H9 (cell line): ENCODE measurements at regions not wholly inside any gene's neighbourhood (a gene's known extent, or its start where the extent isn't known, plus 50 kb on each side); places are given as distances from the start of the nearest gene placed in this dataset.

Experiments
- DNase-seq: peaks from one replicate; pipeline ENCODE4 v3.0.0-alpha.2; 2017
- H2AFZ ChIP-seq: one replicate; pipeline ENCODE4 v1.6.1; 2013; ENCODE audit warnings: mild to moderate bottlenecking, low read length, control low read depth, moderate library complexity
- H2AK5ac ChIP-seq: 2 replicates; pipeline ENCODE4 v1.6.1; 2013; ENCODE audit warnings: low read length, control low read depth, mixed read lengths; ENCODE audit not compliant: insufficient read length
- H2BK120ac ChIP-seq: one replicate; pipeline ENCODE4 v1.6.1; 2013; ENCODE audit warnings: low read depth, mild to moderate bottlenecking, low read length, control low read depth, inconsistent platforms; ENCODE audit not compliant: poor library complexity, severe bottlenecking
- H2BK12ac ChIP-seq: 2 replicates; pipeline ENCODE4 v1.6.1; 2013; ENCODE audit warnings: low read length, control low read depth, mixed read lengths, low read depth; ENCODE audit not compliant: insufficient read length
- H2BK15ac ChIP-seq: 2 replicates; pipeline ENCODE4 v1.6.1; 2013; ENCODE audit warnings: low read depth, low read length, control low read depth
- H2BK20ac ChIP-seq: one replicate; pipeline ENCODE4 v1.6.1; 2013; ENCODE audit warnings: low read depth, mild to moderate bottlenecking, low read length, control low read depth, inconsistent platforms; ENCODE audit not compliant: poor library complexity, severe bottlenecking
- H2BK5ac ChIP-seq: 2 replicates; pipeline ENCODE4 v1.6.1; 2013; ENCODE audit warnings: low read length, control low read depth, mixed read lengths; ENCODE audit not compliant: insufficient read length
- H3K14ac ChIP-seq: 2 replicates; pipeline ENCODE4 v1.6.1; 2013; ENCODE audit warnings: low read length, control low read depth; ENCODE audit not compliant: insufficient read depth
- H3K18ac ChIP-seq: 2 replicates; pipeline ENCODE4 v1.6.1; 2013; ENCODE audit warnings: low read depth, mild to moderate bottlenecking, mixed read lengths, low read length, control low read depth; ENCODE audit not compliant: insufficient read length
- H3K23ac ChIP-seq: 2 replicates; pipeline ENCODE4 v1.6.1; 2013; ENCODE audit warnings: low read length, control low read depth, mixed read lengths, low read depth; ENCODE audit not compliant: insufficient read length
- H3K23me2 ChIP-seq: 2 replicates; pipeline ENCODE4 v1.6.1; 2013; ENCODE audit warnings: low read depth, mild to moderate bottlenecking, mixed read lengths, low read length, control low read depth; ENCODE audit not compliant: insufficient read length, poor library complexity, severe bottlenecking
- H3K27ac ChIP-seq: 2 replicates; pipeline ENCODE4 v1.5.1; 2013; ENCODE audit warnings: low read length, control low read depth, mixed read lengths, low read depth; ENCODE audit not compliant: insufficient read length
- H3K27me3 ChIP-seq: 2 replicates; pipeline ENCODE4 v1.6.1; 2013; ENCODE audit warnings: low read length, control low read depth, inconsistent platforms; ENCODE audit not compliant: insufficient read depth
- H3K4ac ChIP-seq: 2 replicates; pipeline ENCODE4 v1.6.1; 2013; ENCODE audit warnings: low read depth, mild to moderate bottlenecking, control low read depth, inconsistent platforms, low read length, moderate library complexity
- H3K4me1 ChIP-seq: 2 replicates; pipeline ENCODE4 v1.6.1; 2013; ENCODE audit warnings: low read length, control low read depth, inconsistent platforms; ENCODE audit not compliant: insufficient read depth
- H3K4me2 ChIP-seq: 2 replicates; pipeline ENCODE4 v1.6.1; 2013; ENCODE audit warnings: low read length, control low read depth, mixed read lengths; ENCODE audit not compliant: insufficient read length, insufficient read depth
- H3K56ac ChIP-seq: 2 replicates; pipeline ENCODE4 v1.6.1; 2013; ENCODE audit warnings: low read depth, mild to moderate bottlenecking, mixed read lengths, low read length, control low read depth; ENCODE audit not compliant: insufficient read length
- H3K79me1 ChIP-seq: 2 replicates; pipeline ENCODE4 v1.6.1; 2013; ENCODE audit warnings: low read depth, mild to moderate bottlenecking, moderate library complexity, low read length, control low read depth, inconsistent platforms; ENCODE audit not compliant: insufficient read depth, poor library complexity, severe bottlenecking
- H3K79me2 ChIP-seq: 2 replicates; pipeline ENCODE4 v1.6.1; 2013; ENCODE audit warnings: low read length, control low read depth, inconsistent platforms; ENCODE audit not compliant: insufficient read depth
- H3K9ac ChIP-seq: 2 replicates; pipeline ENCODE4 v1.6.1; 2013; ENCODE audit warnings: low read length, control low read depth, mixed read lengths; ENCODE audit not compliant: insufficient read length; ENCODE audit errors: extremely low read depth
- H3K9me3 ChIP-seq: one replicate; pipeline ENCODE4 v1.6.1; 2013; ENCODE audit warnings: low read depth, low read length, inconsistent platforms; ENCODE audit not compliant: control insufficient read depth
- H3T11ph ChIP-seq: one replicate; pipeline ENCODE4 v1.6.1; 2013; ENCODE audit warnings: mild to moderate bottlenecking, low read length, control low read depth, inconsistent platforms
- H4K20me1 ChIP-seq: one replicate; pipeline ENCODE4 v1.6.1; 2013; ENCODE audit not compliant: control insufficient read depth, insufficient read length, insufficient read depth
- H4K5ac ChIP-seq: 2 replicates; pipeline ENCODE4 v1.6.1; 2013; ENCODE audit warnings: low read depth, mild to moderate bottlenecking, mixed read lengths, low read length, control low read depth; ENCODE audit not compliant: insufficient read length
- H4K8ac ChIP-seq: replicated peaks from 2 replicates; pipeline ENCODE4 v1.6.1; 2013; ENCODE audit warnings: low read length, control low read depth, mixed read lengths, low read depth; ENCODE audit not compliant: insufficient read length
- H4K91ac ChIP-seq: 2 replicates; pipeline ENCODE4 v1.6.1; 2013; ENCODE audit warnings: low read depth, mild to moderate bottlenecking, moderate library complexity, mixed read lengths, low read length, control low read depth; ENCODE audit not compliant: insufficient read length
- H3K27ac Mint-ChIP-seq, 3 experiments: 2 replicates in 2 of 3; 3 replicates in 1 of 3; pipeline ENCODE4 v1.8.0; 2020 to 2021; ENCODE audit warnings: mixed read lengths in 3 of 3, mild to moderate bottlenecking in 1 of 3, moderate library complexity in 1 of 3
- H3K27me3 Mint-ChIP-seq: 2 replicates; pipeline ENCODE4 v1.8.0; 2021; ENCODE audit warnings: low read depth, mild to moderate bottlenecking, moderate library complexity, mixed read lengths
- H3K36me3 Mint-ChIP-seq, 3 experiments: 2 replicates in 2 of 3; 3 replicates in 1 of 3; pipeline ENCODE4 v1.8.0; 2020 to 2021; ENCODE audit warnings: low read depth in 3 of 3, mixed read lengths in 3 of 3; ENCODE audit not compliant: insufficient read depth in 1 of 3
- H3K4me1 Mint-ChIP-seq, 2 experiments: 2 replicates each; pipeline ENCODE4 v1.8.0; 2020; ENCODE audit warnings: mixed read lengths in 2 of 2
- H3K4me3 Mint-ChIP-seq, 2 experiments: 2 replicates in 1 of 2; 3 replicates in 1 of 2; pipeline ENCODE4 v1.8.0; 2020 to 2021; ENCODE audit warnings: mild to moderate bottlenecking in 2 of 2, mixed read lengths in 2 of 2, moderate library complexity in 1 of 2
- H3K9me3 Mint-ChIP-seq, 2 experiments: 2 replicates in 1 of 2; 3 replicates in 1 of 2; pipeline ENCODE4 v1.8.0; 2020; ENCODE audit warnings: mild to moderate bottlenecking in 2 of 2, mixed read lengths in 2 of 2, moderate library complexity in 1 of 2
- WGBS: extraction: QIAGEN DNeasy Blood & Tissue Kit; methylation state at CpG from one replicate; pipeline ENCODE4 v1.1.7; 2013; ENCODE audit warnings: missing lambda C conversion rate, low lambda C conversion rate, mixed read lengths; ENCODE audit not compliant: insufficient read length; ENCODE audit errors: extremely low coverage; 5-methylcytosine and 5-hydroxymethylcytosine counted together
- TF ChIP-seq, protein P1 (sequence below): fragments of 200-600 bp; sonication (generic); conservative IDR thresholded peaks from 3 replicates; pipeline ENCODE4 v1.8.0; 2021; ENCODE audit warnings: antibody characterized with exemption, mild to moderate bottlenecking

GRCh38 chr5:174356536-174356935 lies 311.0 kb downstream of the NSG2 start:
- no peak overlapping the region for H3K23ac ChIP-seq
- H2BK15ac ChIP-seq, result no peak overlapping the region
- no CpG with 5 or more reads among the region's 2 CpGs for WGBS
- no peak for DNase-seq
- H2BK12ac ChIP-seq, result no peak overlapping the region
- no peak overlapping the region for H3K4me2 ChIP-seq
- H3K56ac ChIP-seq, result no peak overlapping the region
- H2AK5ac ChIP-seq, result no peak overlapping the region
- no peak overlapping the region for H2BK20ac ChIP-seq
- H3K36me3 Mint-ChIP-seq, result no peaks in the 10 kb centered on the region
- no peak overlapping the region for H3K4ac ChIP-seq
- TF ChIP-seq, protein P1, sequence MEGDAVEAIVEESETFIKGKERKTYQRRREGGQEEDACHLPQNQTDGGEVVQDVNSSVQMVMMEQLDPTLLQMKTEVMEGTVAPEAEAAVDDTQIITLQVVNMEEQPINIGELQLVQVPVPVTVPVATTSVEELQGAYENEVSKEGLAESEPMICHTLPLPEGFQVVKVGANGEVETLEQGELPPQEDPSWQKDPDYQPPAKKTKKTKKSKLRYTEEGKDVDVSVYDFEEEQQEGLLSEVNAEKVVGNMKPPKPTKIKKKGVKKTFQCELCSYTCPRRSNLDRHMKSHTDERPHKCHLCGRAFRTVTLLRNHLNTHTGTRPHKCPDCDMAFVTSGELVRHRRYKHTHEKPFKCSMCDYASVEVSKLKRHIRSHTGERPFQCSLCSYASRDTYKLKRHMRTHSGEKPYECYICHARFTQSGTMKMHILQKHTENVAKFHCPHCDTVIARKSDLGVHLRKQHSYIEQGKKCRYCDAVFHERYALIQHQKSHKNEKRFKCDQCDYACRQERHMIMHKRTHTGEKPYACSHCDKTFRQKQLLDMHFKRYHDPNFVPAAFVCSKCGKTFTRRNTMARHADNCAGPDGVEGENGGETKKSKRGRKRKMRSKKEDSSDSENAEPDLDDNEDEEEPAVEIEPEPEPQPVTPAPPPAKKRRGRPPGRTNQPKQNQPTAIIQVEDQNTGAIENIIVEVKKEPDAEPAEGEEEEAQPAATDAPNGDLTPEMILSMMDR, result no peak
- H3K27ac Mint-ChIP-seq, result no peak overlapping the region
- H3K27me3 ChIP-seq, result no peaks in the 10 kb centered on the region
- H3K4me3 Mint-ChIP-seq, result no peak overlapping the region
- H4K8ac ChIP-seq, result no peak overlapping the region
- no peak overlapping the region for H4K91ac ChIP-seq
- no peaks in the 10 kb centered on the region for H3K9me3 ChIP-seq
- no peak overlapping the region for H3K27ac ChIP-seq
- no peaks in the 10 kb centered on the region for H3K4me1 Mint-ChIP-seq
- H4K20me1 ChIP-seq, result no peaks in the 10 kb centered on the region
- no peaks in the 10 kb centered on the region for H3K79me1 ChIP-seq
- H3T11ph ChIP-seq, result no peak overlapping the region
- no peak overlapping the region for H3K18ac ChIP-seq
- no peak overlapping the region for H2AFZ ChIP-seq
- no peak overlapping the region for H3K9ac ChIP-seq
- peaks cover under 1 to 2% of the 10 kb centered on the region in 2 experiments; a peak in 2 of 5 replicates for H3K9me3 Mint-ChIP-seq
- peaks cover under 1% of the 10 kb centered on the region; the same call in 1 of the 2 replicates for H3K27me3 Mint-ChIP-seq
- no peaks in the 10 kb centered on the region for H3K4me1 ChIP-seq
- H2BK120ac ChIP-seq, result no peak overlapping the region
- H2BK5ac ChIP-seq, result no peak overlapping the region
- H3K14ac ChIP-seq, result no peak overlapping the region
- H3K79me2 ChIP-seq, result no peaks in the 10 kb centered on the region
- H3K23me2 ChIP-seq, result no peaks in the 10 kb centered on the region
- H4K5ac ChIP-seq, result no peak overlapping the region
